Lung (tissue), 11 donors: ENCODE measurements at regions not wholly inside any gene's neighbourhood (a gene's known extent, or its start where the extent isn't known, plus 50 kb on each side); places are given as distances from the start of the nearest gene placed in this dataset.

ENCODE experiments used
- ATAC-seq: fragments of 200-7000 bp; cut with Tn5 transposase; one replicate; pipeline ENCODE4 v1.9.1; 2020; ENCODE audit warnings: moderate number of reproducible peaks; ENCODE audit not compliant: insufficient read depth, low FRiP score
- DNase-seq, 3 donors: peaks; one replicate each; pipeline ENCODE4 v3.0.0-alpha.2; 2013 to 2017
- H3K27ac ChIP-seq, 2 donors: one replicate each; pipeline ENCODE4 v1.5.1; 2013; ENCODE audit warnings: mild to moderate bottlenecking in 2 of 2, moderate library complexity in 2 of 2, control low read depth in 1 of 2, inconsistent platforms in 1 of 2, low read depth in 1 of 2, low read length in 1 of 2
- H3K27me3 ChIP-seq, 3 donors: one replicate each; pipeline ENCODE4 v1.5.1; 2013; ENCODE audit warnings: low read length in 2 of 3; ENCODE audit not compliant: control insufficient read depth in 3 of 3, insufficient read depth in 3 of 3
- H3K36me3 ChIP-seq, 4 donors: one replicate each; pipeline ENCODE4 v1.5.1; 2013; ENCODE audit warnings: low read length in 4 of 4, mild to moderate bottlenecking in 1 of 4, moderate library complexity in 1 of 4; ENCODE audit not compliant: control insufficient read depth in 4 of 4, insufficient read depth in 4 of 4
- H3K4me1 ChIP-seq, 5 donors: one replicate each; pipeline ENCODE4 v1.5.1; 2013; ENCODE audit warnings: low read length in 5 of 5, mild to moderate bottlenecking in 2 of 5, moderate library complexity in 1 of 5; ENCODE audit not compliant: control insufficient read depth in 5 of 5, insufficient read depth in 5 of 5
- H3K4me3 ChIP-seq: one replicate; pipeline ENCODE4 v1.5.1; 2013; ENCODE audit warnings: mild to moderate bottlenecking, control low read depth, moderate library complexity
- H3K9ac ChIP-seq, 2 donors: one replicate each; pipeline ENCODE4 v1.5.1; 2013; ENCODE audit warnings: low read length in 2 of 2, control low read depth in 1 of 2; ENCODE audit not compliant: insufficient read depth in 1 of 2
- H3K9me3 ChIP-seq, 4 donors: one replicate each; pipeline ENCODE4 v1.5.1; 2013; ENCODE audit warnings: low read length in 3 of 4, mild to moderate bottlenecking in 1 of 4, moderate library complexity in 1 of 4; ENCODE audit not compliant: control insufficient read depth in 4 of 4, insufficient read depth in 3 of 4
- WGBS, 2 donors: extraction: QIAGEN DNeasy Blood & Tissue Kit; methylation state at CpG; one replicate each; pipeline ENCODE4 v1.1.7; 2013; 5-methylcytosine and 5-hydroxymethylcytosine counted together
- TF ChIP-seq, protein P1 (sequence below): IDR thresholded peaks from 2 replicates; pipeline ENCODE4 v1.5.1; 2012; ENCODE audit warnings: mild to moderate bottlenecking; ENCODE audit errors: control extremely low read depth, extremely low read depth
- donor health status: control.
- donor health status: control.
- donor health status: Bipolar disorder and iron deficiency.
- donor health status: healthy.
- donor health status: DM: yes; HTN: yes; CAD: no.

DNA sequence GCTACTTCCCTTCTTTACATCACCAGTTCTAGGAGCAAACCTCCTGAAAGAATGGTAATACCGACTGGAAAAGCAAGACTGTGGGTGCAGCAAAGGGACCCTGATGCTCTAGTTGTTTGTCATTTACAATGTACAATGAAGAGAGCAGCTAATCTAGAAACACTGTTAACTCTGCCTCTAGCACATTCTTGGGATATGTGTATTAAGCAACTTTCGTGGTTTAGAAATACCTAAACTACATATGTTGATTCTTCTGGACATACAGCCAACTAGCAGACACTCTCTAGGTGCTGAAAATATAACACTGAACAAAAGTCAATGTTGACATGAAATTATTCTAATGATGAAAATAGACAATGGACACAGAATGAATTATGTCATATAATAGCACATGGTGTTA is 440.3 kb upstream of the MC4R start:
- ATAC-seq, result no peak
- 81 to 85% methylated on average over 2 of the region's 2 CpGs for WGBS, 2 donors

DNA sequence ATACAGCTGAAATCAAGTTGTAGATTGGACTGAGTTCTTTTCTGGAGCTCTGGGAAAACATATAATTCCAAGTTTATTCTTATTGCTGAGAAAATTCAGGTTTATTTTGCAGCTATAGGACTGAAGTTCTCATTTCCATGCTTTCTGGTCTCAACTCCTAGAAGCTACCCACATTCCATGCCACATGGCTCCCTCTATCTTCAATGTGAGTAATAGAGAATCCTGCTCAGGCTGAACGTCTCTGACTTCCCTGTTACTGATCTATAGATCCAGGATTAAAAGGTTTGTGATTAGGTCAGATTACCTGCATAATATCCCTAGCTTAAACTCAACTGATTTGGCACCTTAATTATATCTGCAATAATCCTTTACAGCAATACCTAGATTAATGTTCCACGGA is 453.8 kb upstream of the MC4R start:
- no peak overlapping the region for H3K27ac ChIP-seq
- no peak overlapping the region for H3K9ac ChIP-seq
- 60 to 73% methylated on average over 2 of the region's 2 CpGs for WGBS, 2 donors
- ATAC-seq, result no peak
- H3K4me1 ChIP-seq, result no peaks in the 10 kb centered on the region
- TF ChIP-seq, protein P1, sequence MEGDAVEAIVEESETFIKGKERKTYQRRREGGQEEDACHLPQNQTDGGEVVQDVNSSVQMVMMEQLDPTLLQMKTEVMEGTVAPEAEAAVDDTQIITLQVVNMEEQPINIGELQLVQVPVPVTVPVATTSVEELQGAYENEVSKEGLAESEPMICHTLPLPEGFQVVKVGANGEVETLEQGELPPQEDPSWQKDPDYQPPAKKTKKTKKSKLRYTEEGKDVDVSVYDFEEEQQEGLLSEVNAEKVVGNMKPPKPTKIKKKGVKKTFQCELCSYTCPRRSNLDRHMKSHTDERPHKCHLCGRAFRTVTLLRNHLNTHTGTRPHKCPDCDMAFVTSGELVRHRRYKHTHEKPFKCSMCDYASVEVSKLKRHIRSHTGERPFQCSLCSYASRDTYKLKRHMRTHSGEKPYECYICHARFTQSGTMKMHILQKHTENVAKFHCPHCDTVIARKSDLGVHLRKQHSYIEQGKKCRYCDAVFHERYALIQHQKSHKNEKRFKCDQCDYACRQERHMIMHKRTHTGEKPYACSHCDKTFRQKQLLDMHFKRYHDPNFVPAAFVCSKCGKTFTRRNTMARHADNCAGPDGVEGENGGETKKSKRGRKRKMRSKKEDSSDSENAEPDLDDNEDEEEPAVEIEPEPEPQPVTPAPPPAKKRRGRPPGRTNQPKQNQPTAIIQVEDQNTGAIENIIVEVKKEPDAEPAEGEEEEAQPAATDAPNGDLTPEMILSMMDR, result no peak
- no peaks in the 10 kb centered on the region for H3K36me3 ChIP-seq
- DNase-seq, result no peak
- no peaks in the 10 kb centered on the region for H3K9me3 ChIP-seq
- H3K27me3 ChIP-seq, result no peaks in the 10 kb centered on the region
- no peak overlapping the region for H3K4me3 ChIP-seq

More for the DNA sequence above, 440.3 kb upstream of the MC4R start:
- H3K9ac ChIP-seq, result no peak overlapping the region
- no peak for DNase-seq
- H3K27me3 ChIP-seq, result no peaks in the 10 kb centered on the region
- H3K36me3 ChIP-seq, result no peaks in the 10 kb centered on the region
- no peaks in the 10 kb centered on the region for H3K9me3 ChIP-seq
- TF ChIP-seq, protein P1, result no peak
- no peaks in the 10 kb centered on the region for H3K4me1 ChIP-seq
- no peak overlapping the region for H3K27ac ChIP-seq
- no peak overlapping the region for H3K4me3 ChIP-seq

DNA sequence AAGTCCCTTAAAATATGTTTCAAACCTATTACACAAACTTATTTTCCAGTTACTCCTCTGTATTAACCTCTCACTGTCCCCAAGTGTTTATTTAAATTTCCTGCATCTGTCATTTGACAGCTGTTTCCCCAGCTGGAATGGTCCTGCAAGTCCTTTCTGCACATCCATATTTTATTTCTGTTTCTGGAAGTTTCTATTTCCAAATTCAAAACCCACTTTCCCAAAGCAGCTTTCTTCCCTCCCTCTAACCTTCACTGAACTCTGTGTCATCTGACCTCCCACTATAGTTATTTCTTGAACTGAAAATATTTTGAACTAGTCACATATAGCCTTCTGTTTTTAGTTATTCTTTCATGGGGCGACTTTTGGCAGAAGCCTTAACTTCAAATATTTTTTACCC is 459.4 kb upstream of the MC4R start:
- no peak overlapping the region for H3K27ac ChIP-seq
- 86 to 93% methylated on average over 1 of the region's 1 CpG for WGBS, 2 donors
- DNase-seq (peak in 1 of 3 donors; percentile 1), ATAC-seq (no peak)
- TF ChIP-seq, protein P1, result no peak
- no peak overlapping the region for H3K9ac ChIP-seq
- H3K27me3 ChIP-seq, result no peaks in the 10 kb centered on the region
- H3K4me1 ChIP-seq, result no peaks in the 10 kb centered on the region
- no peak overlapping the region for H3K4me3 ChIP-seq
- H3K9me3 ChIP-seq, result no peaks in the 10 kb centered on the region
- H3K36me3 ChIP-seq, result no peaks in the 10 kb centered on the region

DNA sequence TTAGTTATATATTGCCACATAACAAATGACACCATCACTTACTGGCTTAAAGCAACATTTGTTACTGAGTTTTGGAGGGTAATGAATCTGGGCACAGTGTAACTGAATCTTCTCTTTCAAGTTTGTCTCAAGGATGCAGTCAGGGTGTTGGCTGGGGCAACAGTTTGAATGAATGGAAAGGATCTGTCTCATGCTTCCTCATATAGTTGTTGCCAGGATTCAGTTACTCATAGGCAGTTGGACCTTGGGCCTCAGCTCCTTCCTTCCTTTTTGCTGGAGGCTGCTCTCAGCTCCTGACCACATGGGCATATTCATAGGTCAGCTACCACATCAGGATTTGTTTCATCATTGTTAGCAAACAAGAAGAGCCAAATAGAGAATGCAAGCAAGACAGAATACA is 466.1 kb upstream of the MC4R start:
- Histone ChIP-seq H3K4me1 (no peaks in the 10 kb centered on the region), H3K27me3 (no peaks in the 10 kb centered on the region), H3K9me3 (peaks cover 0 to 1% (median 0%) of the 10 kb centered on the region in 4 donors), H3K9ac (no peak overlapping the region), H3K27ac (no peak overlapping the region), H3K36me3 (no peaks in the 10 kb centered on the region), H3K4me3 (no peak overlapping the region)
- ATAC-seq (no peak), DNase-seq (no peak)
- TF ChIP-seq, protein P1, result no peak
